B cell (primary cell): ENCODE measurements at regions not wholly inside any gene's neighbourhood (a gene's known extent, or its start where the extent isn't known, plus 50 kb on each side); places are given as distances from the start of the nearest gene placed in this dataset.

Experiments used
- ATAC-seq: fragments of 200-7000 bp; cut with Tn5 transposase; one replicate; pipeline ENCODE4 v1.10.0; 2021; ENCODE audit warnings: low read depth, mild to moderate bottlenecking, moderate number of reproducible peaks, moderate library complexity
- CTCF ChIA-PET: fragments of 350-600 bp; sonication (Branson Sonifier 250); formaldehyde crosslinking; loops from one replicate; lab custom pipeline; 2021; ENCODE audit warnings: antibody characterized with exemption, inconsistent platforms; lab: Charles Lee
- POLR2A ChIA-PET: fragments of 350-600 bp; sonication (Branson Sonifier 250); formaldehyde crosslinking; loops from one replicate; lab custom pipeline; 2021; ENCODE audit warnings: antibody characterized with exemption; lab: Charles Lee
- DNase-seq: peaks from one replicate; pipeline ENCODE4 v3.0.0; 2013
- H2AFZ ChIP-seq: 2 replicates; pipeline ENCODE4 v1.6.1; 2012; ENCODE audit warnings: mild to moderate bottlenecking, low read depth, low read length; ENCODE audit not compliant: insufficient read depth, poor library complexity, severe bottlenecking
- H3K27ac ChIP-seq, 2 donors: 1 replicate in 1 of 2; 2 replicates in 1 of 2; pipeline ENCODE4 v1.5.1; 2012 to 2013; ENCODE audit warnings: low read length in 2 of 2, mild to moderate bottlenecking in 2 of 2, moderate library complexity in 1 of 2
- H3K27me3 ChIP-seq, 4 experiments: fragments of 200-600 bp in 1 of 4; sonication (generic) in 1 of 4; replicated peaks in 1 of 4; 1 replicate in 2 of 4; 2 replicates in 2 of 4; pipeline versions ENCODE4 v1.6.1 to v1.7.0; 2013 to 2016; ENCODE audit warnings: low read length in 3 of 4, mild to moderate bottlenecking in 2 of 4, mixed read lengths in 1 of 4, moderate library complexity in 1 of 4; ENCODE audit not compliant: insufficient read depth in 4 of 4, control insufficient read depth in 3 of 4; ENCODE audit errors: control extremely low read depth in 1 of 4
- H3K36me3 ChIP-seq, 2 experiments: replicated peaks in 1 of 2; 1 replicate in 1 of 2; 2 replicates in 1 of 2; pipeline versions ENCODE4 v1.6.1 to v1.7.1; 2013; ENCODE audit warnings: low read length in 1 of 2; ENCODE audit not compliant: insufficient read depth in 2 of 2, control insufficient read depth in 1 of 2; ENCODE audit errors: control extremely low read depth in 1 of 2, extremely low read depth in 1 of 2
- H3K4me1 ChIP-seq, 2 donors: fragments of 200-600 bp in 1 of 2; sonication (generic) in 1 of 2; 1 replicate in 1 of 2; 2 replicates in 1 of 2; pipeline versions ENCODE4 v1.5.1 to v1.6.1; 2013 to 2017; ENCODE audit warnings: low read length in 2 of 2; ENCODE audit not compliant: control insufficient read depth in 2 of 2, insufficient read depth in 2 of 2
- H3K4me2 ChIP-seq: replicated peaks from 2 replicates; pipeline ENCODE3; 2012; ENCODE audit warnings: mild to moderate bottlenecking, low read depth, low read length; ENCODE audit not compliant: poor library complexity, severe bottlenecking
- H3K4me3 ChIP-seq, 5 experiments: fragments of 200-600 bp in 1 of 5; sonication (generic) in 1 of 5; 1 replicate in 3 of 5; 2 replicates in 2 of 5; pipeline versions ENCODE4 v1.5.1 to v1.7.0; 2011 to 2016; ENCODE audit warnings: low read length in 4 of 5, mild to moderate bottlenecking in 4 of 5, low read depth in 2 of 5, control low read depth in 1 of 5, moderate library complexity in 1 of 5; ENCODE audit not compliant: insufficient read depth in 1 of 5; ENCODE audit errors: control extremely low read depth in 1 of 5, extremely low read depth in 1 of 5
- H3K79me2 ChIP-seq: fragments of 200-600 bp; sonication (generic); one replicate; pipeline ENCODE4 v1.6.0; 2016; ENCODE audit warnings: low read length; ENCODE audit not compliant: control insufficient read depth, insufficient read depth
- H3K9ac ChIP-seq: fragments of 200-600 bp; sonication (generic); 2 replicates; pipeline ENCODE4 v1.6.1; 2017; ENCODE audit warnings: mild to moderate bottlenecking, low read length, moderate library complexity
- H3K9me3 ChIP-seq, 3 donors: one replicate each; pipeline versions ENCODE4 v1.6.1 to v1.7.1; 2013; ENCODE audit warnings: low read length in 2 of 3; ENCODE audit not compliant: control insufficient read depth in 2 of 3, insufficient read depth in 1 of 3; ENCODE audit errors: control extremely low read depth in 1 of 3
- H4K20me1 ChIP-seq: 2 replicates; pipeline ENCODE4 v1.6.0; 2012; ENCODE audit warnings: mild to moderate bottlenecking, low read length; ENCODE audit not compliant: insufficient read depth, control insufficient read depth, poor library complexity, severe bottlenecking
- H3K27ac Mint-ChIP-seq: one replicate; pipeline ENCODE4 v1.8.0; 2021; ENCODE audit warnings: mixed read lengths
- H3K27me3 Mint-ChIP-seq: one replicate; pipeline ENCODE4 v1.8.0; 2021; ENCODE audit warnings: mixed read lengths
- H3K4me1 Mint-ChIP-seq: one replicate; pipeline ENCODE4 v1.8.0; 2021; ENCODE audit warnings: mixed read lengths
- H3K4me3 Mint-ChIP-seq: one replicate; pipeline ENCODE4 v1.8.0; 2021; ENCODE audit warnings: mixed read lengths
- H3K9me3 Mint-ChIP-seq: one replicate; pipeline ENCODE4 v1.8.0; 2022; ENCODE audit warnings: mixed read lengths; ENCODE audit not compliant: insufficient read depth
- CTCF ChIP-seq: fragments of 200-600 bp; IDR thresholded peaks from one replicate; pipeline ENCODE4 v1.8.0; 2022; ENCODE audit warnings: antibody characterized with exemption, mild to moderate bottlenecking
- EZH2 ChIP-seq: IDR thresholded peaks from 2 replicates; pipeline ENCODE4 v1.6.1; 2012; ENCODE audit warnings: borderline replicate concordance, low read depth, mild to moderate bottlenecking, moderate library complexity, low read length; ENCODE audit not compliant: insufficient read depth, poor library complexity, severe bottlenecking
- WGBS: methylation state at CpG from one replicate; pipeline ENCODE4 v1.1.5; 2013; ENCODE audit warnings: missing lambda C conversion rate; ENCODE audit not compliant: insufficient coverage; 5-methylcytosine and 5-hydroxymethylcytosine counted together
- intact Hi-C: fragments of 100-400 bp; cut with micrococcal nuclease; formaldehyde crosslinking; loops from one replicate; pipeline ENCODE4 v1.10.0; 2022

DNA sequence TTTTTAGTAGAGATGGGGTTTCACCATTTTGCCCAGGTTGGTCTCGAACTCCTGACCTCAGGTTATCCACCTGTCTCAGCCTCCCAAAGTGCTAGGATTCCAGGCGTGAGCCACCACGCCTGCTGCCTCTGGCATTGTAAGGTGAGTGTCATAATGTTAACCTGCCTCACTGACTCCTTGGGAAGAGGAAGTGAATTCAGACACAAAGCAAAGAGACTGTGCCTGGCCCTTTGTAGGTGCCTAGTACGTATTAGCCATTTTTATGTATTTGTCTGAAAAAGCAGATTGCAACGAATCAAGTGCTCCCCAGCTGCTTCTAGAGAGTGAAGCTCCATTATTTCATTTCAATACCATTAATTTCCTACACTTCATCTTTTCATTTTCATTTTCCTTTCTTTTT lies 260.5 kb downstream of the SAMD5 start:
- H4K20me1 ChIP-seq = no peaks in the 10 kb centered on the region
- Mint-ChIP-seq H3K27ac (no peak overlapping the region), H3K27me3 (no peaks in the 10 kb centered on the region), H3K9me3 (no peaks in the 10 kb centered on the region), H3K4me3 (no peak overlapping the region), H3K4me1 (no peaks in the 10 kb centered on the region)
- DNase-seq (no peak), ATAC-seq (no peak)
- intact Hi-C loops = no loop called here
- H2AFZ ChIP-seq = no peak overlapping the region
- TF ChIP-seq EZH2 (no peak), CTCF (no peak)
- no peak overlapping the region for H3K4me2 ChIP-seq
- H3K9ac ChIP-seq = no peak overlapping the region
- H3K27me3 ChIP-seq = no peaks in the 10 kb centered on the region
- ChIA-PET CTCF (no interaction called here), POLR2A (no interaction called here)
- 100% methylated on average over 1 of the region's 5 CpGs for whole genome bisulfite sequencing
- H3K4me1 ChIP-seq = no peaks in the 10 kb centered on the region
- H3K4me3 ChIP-seq = no peak overlapping the region
- no peak overlapping the region for H3K27ac ChIP-seq
- no peaks in the 10 kb centered on the region for H3K9me3 ChIP-seq
- H3K79me2 ChIP-seq = no peaks in the 10 kb centered on the region
- no peaks in the 10 kb centered on the region for H3K36me3 ChIP-seq

DNA sequence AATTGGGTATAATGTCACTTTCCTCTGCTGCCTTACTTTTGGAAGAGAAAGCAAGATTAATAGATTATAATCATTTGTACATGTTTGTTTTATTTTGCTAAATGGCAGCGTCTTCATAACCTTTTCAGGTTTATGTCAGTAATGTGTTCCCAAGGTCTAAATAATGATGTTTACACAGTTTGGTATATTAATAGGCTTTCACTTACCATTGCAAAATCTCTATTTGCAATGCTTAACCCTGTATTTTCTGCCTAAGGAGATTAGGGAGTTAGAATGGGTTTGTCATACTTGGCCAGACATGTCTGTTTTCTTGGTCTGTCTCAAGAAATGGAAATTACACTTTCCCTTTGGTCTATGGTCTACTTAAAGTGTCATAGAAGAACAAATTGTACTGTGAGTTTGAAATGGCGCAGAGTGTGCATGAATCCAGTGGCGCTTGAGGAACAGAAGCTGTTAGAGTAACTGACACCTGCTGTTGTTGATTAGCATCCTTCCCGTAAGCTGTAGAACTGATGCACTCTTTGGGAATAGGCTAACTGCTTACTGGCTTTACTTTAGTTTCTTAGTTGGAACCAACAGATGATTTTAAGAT lies 261.1 kb downstream of the SAMD5 start:
- DNase-seq = no peak
- ChIA-PET CTCF (no interaction called here), POLR2A (no interaction called here)
- H3K27me3 ChIP-seq = no peaks in the 10 kb centered on the region
- H2AFZ ChIP-seq = no peak overlapping the region
- no peaks in the 10 kb centered on the region for H3K9me3 Mint-ChIP-seq
- H3K4me1 ChIP-seq = no peaks in the 10 kb centered on the region
- no peaks in the 10 kb centered on the region for H4K20me1 ChIP-seq
- no peak overlapping the region for H3K27ac Mint-ChIP-seq
- no peak overlapping the region for H3K4me3 ChIP-seq
- intact Hi-C loops = no loop called here
- no peaks in the 10 kb centered on the region for H3K9me3 ChIP-seq
- H3K36me3 ChIP-seq = no peaks in the 10 kb centered on the region
- H3K4me2 ChIP-seq = no peak overlapping the region
- no peak overlapping the region for H3K27ac ChIP-seq
- no peak for TF ChIP-seq EZH2
- no peak for TF ChIP-seq CTCF
- ATAC-seq = no peak
- H3K9ac ChIP-seq = no peak overlapping the region
- no peaks in the 10 kb centered on the region for H3K79me2 ChIP-seq
- 78% methylated on average over 3 of the region's 4 CpGs for WGBS
- H3K4me3 Mint-ChIP-seq = no peak overlapping the region
- no peaks in the 10 kb centered on the region for H3K27me3 Mint-ChIP-seq
- H3K4me1 Mint-ChIP-seq = no peaks in the 10 kb centered on the region
